Retinal pigment epithelial cell (primary cell): ENCODE measurements at regions not wholly inside any gene's neighbourhood (a gene's known extent, or its start where the extent isn't known, plus 50 kb on each side); places are given as distances from the start of the nearest gene placed in this dataset.

ENCODE experiments used
- DNase-seq: peaks from one replicate; pipeline ENCODE4 v3.0.0-alpha.2; 2010; ENCODE audit warnings: low read depth
- H3K4me3 ChIP-seq: 2 replicates; pipeline ENCODE4 v1.5.1; 2011; ENCODE audit warnings: mild to moderate bottlenecking, low read length, control low read depth, moderate library complexity
- CTCF ChIP-seq: conservative IDR thresholded peaks from 2 replicates; pipeline ENCODE4 v1.5.1; 2011; ENCODE audit warnings: low read depth, low read length, control low read depth, inconsistent platforms

GRCh38 chr3:181851063-181851462, 139.3 kb downstream of the SOX2 start:
- no peak for DNase-seq
- no peak overlapping the region for H3K4me3 ChIP-seq
- TF ChIP-seq CTCF: no peak

- DNase-seq: no peak
Measured at GRCh38 chr3:181855825-181856224, 144.1 kb downstream of the SOX2 start.

GRCh38 chr3:181859518-181859917, 147.8 kb downstream of the SOX2 start:
- TF ChIP-seq CTCF: no peak
- no peak for DNase-seq
- no peak overlapping the region for H3K4me3 ChIP-seq

More at GRCh38 chr3:181855825-181856224, 144.1 kb downstream of the SOX2 start:
- no peak for TF ChIP-seq CTCF
- H3K4me3 ChIP-seq: no peak overlapping the region

- TF ChIP-seq CTCF: no peak
- no peak overlapping the region for H3K4me3 ChIP-seq
- DNase-seq: no peak
Measured at GRCh38 chr3:181860235-181860634, 148.5 kb downstream of the SOX2 start.

GRCh38 chr3:181862502-181862901, 150.8 kb downstream of the SOX2 start:
- TF ChIP-seq CTCF: no peak
- no peak overlapping the region for H3K4me3 ChIP-seq
- DNase-seq: no peak

- no peak for TF ChIP-seq CTCF
- no peak for DNase-seq
- no peak overlapping the region for H3K4me3 ChIP-seq
Measured at GRCh38 chr3:181868576-181869082, 156.9 kb downstream of the SOX2 start.

GRCh38 chr3:181872887-181873286, 161.2 kb downstream of the SOX2 start:
- DNase-seq: no peak
- no peak overlapping the region for H3K4me3 ChIP-seq
- TF ChIP-seq CTCF: no peak
